ENCODE measurements at regions not wholly inside any gene's neighbourhood (a gene's known extent, or its start where the extent isn't known, plus 50 kb on each side); places are given as distances from the start of the nearest gene placed in this dataset.

DNA sequence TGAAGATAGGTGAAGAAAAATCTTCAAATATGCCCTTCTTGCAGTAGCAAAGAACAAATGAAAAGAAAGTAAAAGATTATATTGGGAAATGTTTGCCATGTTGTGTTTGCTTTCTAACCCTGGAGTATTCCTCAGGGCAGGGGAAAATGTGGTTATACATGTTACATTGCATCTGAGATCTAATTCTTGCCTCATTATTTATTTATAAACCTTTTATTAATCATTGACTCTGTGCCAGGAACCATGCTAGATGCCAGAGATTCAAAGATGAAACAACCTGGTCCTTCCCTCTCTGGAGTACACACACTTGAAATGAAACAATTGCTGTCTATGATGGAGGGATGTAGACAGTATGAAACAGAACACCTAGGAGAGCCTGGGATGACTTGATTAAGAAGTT is 128.1 kb upstream of the HMGA2 start:
- TF ChIP-seq, protein P1, sequence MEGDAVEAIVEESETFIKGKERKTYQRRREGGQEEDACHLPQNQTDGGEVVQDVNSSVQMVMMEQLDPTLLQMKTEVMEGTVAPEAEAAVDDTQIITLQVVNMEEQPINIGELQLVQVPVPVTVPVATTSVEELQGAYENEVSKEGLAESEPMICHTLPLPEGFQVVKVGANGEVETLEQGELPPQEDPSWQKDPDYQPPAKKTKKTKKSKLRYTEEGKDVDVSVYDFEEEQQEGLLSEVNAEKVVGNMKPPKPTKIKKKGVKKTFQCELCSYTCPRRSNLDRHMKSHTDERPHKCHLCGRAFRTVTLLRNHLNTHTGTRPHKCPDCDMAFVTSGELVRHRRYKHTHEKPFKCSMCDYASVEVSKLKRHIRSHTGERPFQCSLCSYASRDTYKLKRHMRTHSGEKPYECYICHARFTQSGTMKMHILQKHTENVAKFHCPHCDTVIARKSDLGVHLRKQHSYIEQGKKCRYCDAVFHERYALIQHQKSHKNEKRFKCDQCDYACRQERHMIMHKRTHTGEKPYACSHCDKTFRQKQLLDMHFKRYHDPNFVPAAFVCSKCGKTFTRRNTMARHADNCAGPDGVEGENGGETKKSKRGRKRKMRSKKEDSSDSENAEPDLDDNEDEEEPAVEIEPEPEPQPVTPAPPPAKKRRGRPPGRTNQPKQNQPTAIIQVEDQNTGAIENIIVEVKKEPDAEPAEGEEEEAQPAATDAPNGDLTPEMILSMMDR (IDR thresholded peaks at IDR 0.05; ENCODE audit: poor library complexity), result no peak
- no peak for TF ChIP-seq EZH2 (IDR thresholded peaks at IDR 0.05; ENCODE audit: borderline replicate concordance)

Data from hepatocyte (in vitro differentiated cells).